HG02852 (cell line): ENCODE measurements at regions not wholly inside any gene's neighbourhood (a gene's known extent, or its start where the extent isn't known, plus 50 kb on each side); places are given as distances from the start of the nearest gene placed in this dataset.

Experiments used
- ATAC-seq: cut with Tn5 transposase; IDR thresholded peaks from one replicate; pipeline ENCODE4 v1.9.1; 2021; ENCODE audit warnings: mild to moderate bottlenecking, moderate library complexity; ENCODE audit not compliant: unreplicated experiment

DNA sequence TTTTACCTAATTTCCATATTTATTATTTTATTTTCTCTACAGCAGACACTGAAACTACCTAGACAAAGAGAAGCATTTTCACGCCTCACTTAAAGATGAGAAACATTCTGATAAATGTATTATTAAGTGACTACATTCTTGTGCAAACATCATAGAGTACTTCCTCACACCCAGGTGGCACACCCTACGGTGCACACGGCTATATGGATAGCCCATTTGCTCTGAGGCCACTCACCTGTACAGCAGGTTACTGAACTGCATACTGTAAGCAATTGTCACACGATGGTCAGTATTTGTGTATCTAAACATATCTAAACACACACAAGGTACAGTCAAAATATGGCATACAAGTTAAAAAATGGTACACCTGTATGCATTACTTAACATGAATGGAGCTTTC is 481.4 kb downstream of the CMPK2 start:
- ATAC-seq: no peak

DNA sequence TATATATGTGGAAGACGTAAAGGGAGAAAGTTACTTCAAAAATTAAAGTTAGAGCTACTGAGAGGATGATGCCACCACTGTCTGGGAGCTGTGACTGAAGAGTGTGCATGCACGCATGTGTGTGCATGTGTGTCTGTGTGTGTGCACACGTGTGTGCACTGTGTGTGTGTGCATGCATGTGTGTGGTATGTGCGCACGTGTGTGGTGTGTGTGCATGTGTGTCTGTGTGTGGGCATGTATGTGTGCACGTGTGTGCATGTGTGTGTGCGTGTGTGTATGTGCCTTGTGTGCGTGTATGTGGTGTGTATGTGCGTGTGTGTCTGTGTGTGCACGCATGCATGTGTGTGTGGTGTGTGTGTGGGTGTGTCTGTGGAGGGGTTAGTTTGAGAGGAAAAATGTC is 473.4 kb downstream of the CMPK2 start:
- no peak for ATAC-seq

DNA sequence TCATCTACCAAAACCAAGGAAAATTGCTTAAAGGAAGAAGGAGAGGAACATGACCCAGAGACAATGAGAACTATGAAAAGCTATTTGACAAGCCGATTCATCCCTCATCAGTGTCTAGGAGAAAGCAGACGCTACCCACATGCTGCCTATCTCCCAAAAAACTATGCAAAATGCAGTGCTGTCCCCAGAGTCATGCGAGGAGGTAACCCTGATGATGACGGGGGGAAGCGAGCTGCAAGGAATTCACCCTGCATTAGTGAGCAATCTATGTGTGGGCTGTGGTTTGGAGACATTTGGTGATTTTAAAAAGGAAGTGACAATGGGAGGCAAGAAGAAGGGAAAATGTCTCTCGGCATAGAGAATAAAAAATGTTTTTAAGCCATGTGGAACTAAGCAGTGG is 472.7 kb downstream of the CMPK2 start:
- no peak for ATAC-seq

DNA sequence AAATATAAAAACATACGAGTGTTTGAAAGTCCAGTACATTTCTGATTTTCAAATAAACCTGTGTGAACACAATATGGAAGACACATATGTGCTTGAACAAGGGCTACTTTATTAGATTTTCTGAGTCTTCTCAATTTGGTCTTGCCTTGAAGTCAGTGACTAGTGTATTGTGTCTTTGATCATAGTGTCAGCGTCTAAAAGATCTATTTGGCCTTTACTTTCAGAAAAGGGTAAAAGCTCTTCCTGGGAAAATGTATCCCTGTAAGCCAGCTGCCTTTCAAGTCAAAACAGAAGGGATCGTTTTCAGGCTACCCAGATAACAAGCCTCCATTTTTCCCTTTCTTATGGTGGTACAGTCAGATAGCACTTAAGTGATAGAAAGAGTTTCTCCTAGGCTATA is 471.9 kb downstream of the CMPK2 start:
- ATAC-seq: no peak

DNA sequence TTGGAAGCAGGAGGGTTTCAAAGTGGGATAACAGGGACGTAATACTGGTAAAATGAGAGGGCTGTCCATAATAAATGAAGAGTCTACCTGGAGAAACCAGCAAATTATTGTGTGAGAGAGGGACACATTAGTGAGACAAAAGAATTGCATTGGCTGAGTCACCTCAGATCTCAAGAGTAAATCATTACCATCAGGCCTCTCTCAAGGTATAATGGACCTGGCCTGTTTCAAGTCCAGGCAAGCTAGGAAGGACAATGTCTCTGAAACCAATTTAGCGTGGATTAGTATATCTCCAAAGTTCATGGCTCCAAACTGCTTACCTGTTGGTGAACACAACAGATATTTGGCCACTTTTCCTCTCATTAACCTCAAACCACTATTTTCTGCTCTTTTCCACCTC is 471.4 kb downstream of the CMPK2 start:
- no peak for ATAC-seq

DNA sequence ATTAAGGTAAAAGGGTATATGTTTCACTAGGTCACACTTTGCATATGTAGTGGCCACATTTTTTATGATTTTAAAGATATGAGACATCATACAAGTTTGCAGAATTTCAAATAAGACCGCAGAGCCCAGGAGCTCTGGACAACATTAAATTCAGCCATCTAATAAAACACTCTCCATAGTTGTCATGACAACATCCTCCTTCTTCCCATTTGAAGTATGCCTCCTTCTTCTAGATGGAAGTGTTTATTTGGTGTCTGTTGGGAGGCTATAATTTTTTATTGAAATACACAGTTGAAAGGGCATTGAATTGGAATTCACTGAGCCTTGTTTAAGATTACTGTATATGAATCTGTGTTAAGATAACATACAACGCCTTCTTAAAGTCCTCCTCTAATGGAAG is 467.3 kb downstream of the CMPK2 start:
- ATAC-seq: no peak

DNA sequence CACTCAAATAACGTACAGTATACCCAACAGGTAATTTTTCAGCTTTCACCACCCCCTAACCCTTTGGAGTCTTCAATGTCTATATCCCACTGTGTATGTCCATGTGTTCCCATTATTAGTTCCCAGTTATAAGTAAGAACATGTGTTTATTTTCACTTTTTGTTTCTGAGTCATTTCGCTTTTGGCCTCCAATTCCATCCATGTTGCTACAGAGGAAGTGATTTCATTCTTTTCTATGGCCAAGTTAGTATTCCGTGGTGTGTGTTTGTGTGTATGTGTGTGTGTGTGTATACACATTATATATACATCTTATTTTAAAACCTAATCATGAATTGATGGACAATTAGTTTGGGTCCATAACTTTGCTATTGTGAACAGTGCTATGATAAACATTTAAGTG is 464.4 kb downstream of the CMPK2 start:
- ATAC-seq: no peak

DNA sequence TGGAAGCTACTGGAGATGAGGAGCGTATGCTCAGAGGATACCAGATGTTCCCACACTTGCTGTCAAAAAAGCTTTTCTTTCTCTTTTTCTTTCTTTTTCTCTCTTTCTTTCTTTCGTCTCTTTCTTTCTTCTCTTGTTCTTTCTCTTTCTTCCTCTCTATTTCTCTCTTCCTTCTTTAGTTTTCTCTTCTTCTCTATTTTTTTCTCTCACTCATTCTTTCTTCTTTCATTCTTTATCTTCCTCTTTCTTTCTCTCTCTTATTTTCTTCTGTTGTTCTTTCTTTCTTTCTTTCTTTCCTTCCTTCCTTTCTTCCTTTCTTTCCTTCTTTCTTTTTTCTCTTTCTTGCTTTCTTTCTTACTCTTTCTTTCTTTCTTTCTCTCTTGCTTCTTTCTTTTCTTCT is 457.6 kb downstream of the CMPK2 start:
- no peak for ATAC-seq

DNA sequence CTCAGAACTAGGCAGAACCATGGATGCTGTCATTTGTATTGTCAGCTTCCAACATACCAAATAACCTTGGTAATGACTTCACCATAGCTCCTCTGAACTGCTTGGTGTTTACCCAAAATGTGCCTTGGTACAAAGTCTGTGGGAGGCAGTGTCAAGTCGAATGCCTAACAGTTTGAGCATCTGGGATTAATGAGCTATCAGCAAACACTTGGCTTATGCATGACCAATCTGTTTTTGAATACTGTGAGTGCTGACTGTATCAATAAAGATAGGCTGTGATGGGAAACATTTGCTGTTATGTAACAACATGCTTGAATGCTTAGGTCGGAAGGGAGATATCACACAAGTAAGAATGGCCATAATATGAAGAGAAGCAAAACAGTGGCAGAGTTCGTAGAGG is 455.4 kb downstream of the CMPK2 start:
- ATAC-seq: no peak

DNA sequence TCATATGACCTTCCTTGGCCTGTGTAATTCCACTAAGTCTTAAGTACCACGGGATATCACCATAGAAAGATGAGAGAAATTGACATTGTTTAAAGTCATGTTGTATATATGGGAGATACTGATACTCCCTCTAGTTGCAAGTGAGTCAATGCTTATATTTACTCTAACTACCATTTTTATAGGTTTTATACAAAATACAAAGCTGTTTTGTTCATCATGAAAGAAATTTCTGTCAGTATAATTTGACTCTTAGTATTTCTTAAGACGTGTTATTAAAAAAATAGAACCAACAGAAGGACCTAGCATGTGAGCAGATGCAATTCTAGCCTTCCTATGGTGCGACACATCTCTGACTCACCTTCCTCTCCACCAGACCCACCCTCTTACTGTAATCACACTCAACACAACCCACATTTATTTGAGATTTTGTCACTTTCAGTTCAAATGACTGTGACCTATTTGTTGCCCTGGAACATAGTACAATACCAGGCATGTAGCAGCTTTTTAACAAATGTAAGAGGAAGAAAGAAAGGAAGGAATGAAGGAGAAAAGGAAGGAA is 453.1 kb downstream of the CMPK2 start:
- no peak for ATAC-seq

DNA sequence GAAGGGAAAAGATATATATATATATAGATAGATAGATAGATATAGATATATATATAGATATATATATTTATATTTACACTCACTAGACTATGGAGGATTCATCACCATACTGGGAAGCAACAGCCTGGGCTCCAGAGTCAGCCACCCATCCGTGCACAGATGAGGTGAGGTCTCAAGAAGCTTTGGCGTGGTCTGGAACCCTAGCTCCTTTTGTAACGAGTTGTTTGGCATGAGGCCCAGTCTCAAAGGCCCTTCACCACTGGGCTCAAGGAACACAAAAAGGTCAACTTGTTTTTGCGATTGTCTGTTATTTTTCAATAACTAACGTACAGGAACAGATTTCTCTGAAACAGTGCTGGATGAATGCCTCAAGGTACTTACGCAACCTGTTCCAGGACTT is 448.7 kb downstream of the CMPK2 start:
- ATAC-seq: no peak

DNA sequence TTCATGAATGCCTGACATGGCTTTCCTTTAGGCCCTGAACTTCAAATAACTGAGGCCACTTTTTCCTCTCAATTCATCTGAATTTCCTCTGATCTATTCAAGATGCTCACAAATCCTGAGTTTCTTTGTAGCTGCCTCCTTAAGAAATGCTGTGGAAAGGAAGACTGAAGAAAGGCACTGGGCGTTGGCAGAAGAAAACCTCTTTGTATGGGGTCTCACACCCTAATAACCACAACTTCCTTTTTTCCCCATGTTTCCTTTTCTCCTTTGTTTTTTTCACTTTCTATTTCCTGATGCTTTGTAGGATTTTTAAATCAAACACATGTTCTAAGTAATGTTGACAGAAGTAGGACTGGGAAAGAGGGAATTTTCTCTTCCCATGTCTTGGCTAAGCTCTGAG is 447.4 kb downstream of the CMPK2 start:
- ATAC-seq: no peak

DNA sequence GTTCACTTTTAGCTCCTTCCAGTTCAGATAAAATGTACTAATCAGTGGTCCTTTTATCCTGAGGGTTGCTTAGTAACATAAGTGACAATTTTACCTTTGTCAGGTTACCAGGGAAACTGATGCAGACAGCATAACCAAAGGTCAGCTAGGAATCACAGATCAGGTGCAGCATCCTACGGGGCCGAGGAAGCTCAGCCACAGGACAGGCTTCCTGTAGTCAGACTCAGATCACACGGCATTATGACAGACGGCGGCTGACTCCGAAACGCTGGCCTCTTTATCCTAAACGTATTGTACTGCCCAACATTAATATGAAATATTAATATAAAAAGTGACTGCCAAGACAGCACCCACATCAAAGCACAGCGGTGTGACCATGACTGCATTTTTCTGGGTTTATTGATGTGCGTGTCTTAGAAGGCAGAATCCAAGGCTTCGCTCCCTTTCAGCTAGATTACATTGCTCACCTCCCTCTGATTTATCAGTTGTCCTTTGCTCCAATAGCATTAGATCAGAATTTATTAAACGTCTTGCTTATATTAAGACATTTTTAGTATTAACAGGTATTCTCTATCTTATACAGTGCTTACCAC is 444.5 kb downstream of the CMPK2 start:
- ATAC-seq: no peak

DNA sequence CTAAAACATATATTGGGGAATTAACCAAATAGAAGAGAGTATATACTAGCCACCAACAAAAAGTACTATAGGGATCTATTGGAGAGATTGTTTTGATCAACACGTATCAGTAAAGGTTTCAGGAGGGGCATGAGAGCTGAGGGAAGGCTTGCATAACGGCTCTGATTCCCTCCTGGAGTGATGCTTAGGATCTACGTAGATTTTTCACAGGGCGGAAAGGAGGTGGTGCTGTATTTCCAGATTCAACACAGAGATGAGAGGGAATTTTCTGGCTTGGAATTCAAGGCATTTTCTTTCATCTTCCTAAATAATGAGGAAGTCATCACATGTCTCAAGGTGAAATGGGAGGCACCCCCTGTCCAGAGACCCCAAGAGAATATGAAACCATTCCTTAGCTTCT is 443.8 kb downstream of the CMPK2 start:
- ATAC-seq: no peak

DNA sequence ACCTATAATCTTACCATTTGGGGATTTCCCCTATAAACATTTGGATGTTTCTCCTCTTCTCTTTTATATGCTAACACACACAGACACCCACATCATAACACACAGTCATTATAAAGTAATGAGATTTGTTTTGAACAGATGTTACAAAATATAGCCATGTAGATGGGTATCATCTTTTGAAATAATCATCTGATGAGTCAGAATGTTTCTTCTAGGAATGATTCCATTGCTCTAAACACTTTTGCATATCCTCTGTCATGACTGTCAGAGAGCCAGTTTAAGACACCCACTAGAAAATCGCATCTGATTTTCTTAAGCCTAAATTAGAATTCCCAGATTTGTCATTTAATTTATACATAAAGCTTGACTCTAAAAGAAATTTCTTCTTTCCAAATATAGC is 442.6 kb downstream of the CMPK2 start:
- ATAC-seq: peak; percentile 65

DNA sequence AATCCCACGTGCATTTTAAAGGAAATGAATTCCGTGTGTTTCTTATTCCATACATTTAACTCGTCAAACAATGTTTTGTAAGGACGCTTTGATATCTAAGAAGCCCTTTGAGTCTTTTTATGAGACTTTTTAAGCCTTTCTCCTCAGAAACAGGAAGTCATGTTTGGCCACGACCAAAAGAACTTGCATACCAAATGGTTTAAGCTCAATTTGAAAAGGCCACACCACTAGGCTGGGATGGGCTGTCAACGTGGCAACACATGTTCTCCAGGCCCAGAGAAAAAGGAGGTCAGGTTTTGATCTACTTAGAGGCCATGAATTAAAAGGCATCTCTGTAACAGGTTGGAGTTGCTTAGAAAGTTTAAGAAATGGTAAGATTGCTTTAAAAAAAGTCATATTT is 441.8 kb downstream of the CMPK2 start:
- no peak for ATAC-seq

DNA sequence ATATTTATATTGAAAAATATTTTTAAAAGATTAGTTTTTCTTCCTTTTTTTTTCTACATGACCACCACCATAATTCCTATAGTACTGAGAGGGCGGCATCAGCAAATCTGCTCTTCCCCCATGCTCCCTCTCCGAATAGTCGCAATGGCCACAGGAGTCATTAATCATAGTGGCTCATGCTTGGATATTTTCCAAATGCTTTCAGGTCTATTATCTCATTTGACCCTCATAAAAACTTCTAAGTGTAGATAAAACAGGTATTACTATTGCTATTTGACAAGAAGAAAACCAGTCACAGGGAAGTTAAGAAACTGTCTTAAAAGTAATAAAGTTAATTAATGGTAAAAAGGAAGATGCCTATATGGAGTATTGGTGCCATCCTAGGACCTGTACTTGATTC is 440.7 kb downstream of the CMPK2 start:
- ATAC-seq: no peak

DNA sequence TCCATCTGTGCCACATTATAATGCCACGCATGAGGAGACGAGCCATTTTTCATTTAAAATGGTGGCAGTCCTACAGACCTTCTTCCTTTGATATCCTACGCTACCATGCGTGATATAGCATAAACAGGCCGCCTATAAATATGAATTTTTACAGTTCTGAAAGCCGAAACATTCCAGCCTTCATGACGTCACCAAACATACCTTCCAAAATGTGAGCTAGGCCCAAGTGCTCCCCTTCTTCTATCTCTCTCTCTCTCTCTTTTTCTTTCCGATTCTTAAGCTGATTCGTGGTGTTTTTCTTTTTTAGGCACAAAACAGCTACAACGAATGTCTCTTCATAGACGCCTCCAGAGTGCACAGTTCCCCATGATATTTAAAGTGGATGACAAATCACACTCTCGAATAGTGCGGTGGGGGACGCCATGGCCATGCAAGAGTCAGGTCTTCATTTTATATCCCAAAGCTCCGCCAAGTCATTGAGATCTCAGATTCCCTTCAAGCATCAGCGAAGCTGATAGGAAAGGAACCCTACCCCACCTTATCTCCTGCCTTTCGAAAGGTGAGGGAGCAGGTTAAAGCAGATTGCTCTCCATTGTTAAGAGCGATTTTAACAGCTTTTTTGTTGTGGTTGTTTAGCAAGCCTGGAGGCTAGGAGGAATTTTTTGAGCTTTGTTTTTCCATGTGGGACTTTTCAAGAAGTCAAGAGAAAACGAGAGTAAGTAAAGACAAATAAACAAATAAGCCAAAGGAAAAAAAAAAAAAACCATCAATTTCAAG is 436.3 kb downstream of the CMPK2 start:
- no peak for ATAC-seq

DNA sequence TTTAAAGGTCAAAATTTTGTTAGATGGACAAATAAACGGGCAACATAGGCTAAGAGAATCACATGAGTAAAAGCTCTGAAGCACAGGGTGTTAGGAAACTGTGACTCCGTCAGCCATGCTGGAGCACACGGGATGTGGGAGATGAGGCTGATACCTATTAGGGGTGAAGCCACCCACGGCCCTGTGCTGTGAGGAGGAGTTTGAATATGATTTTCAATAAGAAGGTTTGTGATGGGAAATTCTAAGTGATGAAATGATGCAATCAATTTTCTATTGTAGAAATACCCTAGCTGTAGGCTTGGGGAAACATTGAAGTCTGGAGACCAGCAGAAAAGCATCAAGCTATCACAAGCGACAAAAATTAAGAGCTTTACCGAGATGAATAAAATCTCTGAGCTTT is 431.3 kb downstream of the CMPK2 start:
- ATAC-seq: no peak

DNA sequence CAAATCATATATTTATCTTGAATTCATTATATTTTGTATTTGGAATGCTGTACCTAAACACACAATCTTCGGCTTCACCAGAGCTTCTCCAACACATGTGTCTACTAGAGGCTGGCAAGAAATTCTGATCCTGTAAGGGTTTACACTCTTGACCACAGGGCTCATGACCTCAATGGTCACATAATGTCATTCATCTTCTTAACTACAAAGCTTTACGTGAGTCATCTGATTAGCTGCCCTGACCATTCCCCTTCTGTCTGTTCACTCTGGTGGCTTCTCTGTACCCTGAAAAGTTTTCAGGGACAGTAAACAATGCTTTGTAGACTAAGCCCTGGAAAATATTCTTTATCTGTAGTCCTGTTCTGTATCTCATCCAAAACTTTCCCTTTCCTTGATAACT is 423.9 kb downstream of the CMPK2 start:
- ATAC-seq: no peak

DNA sequence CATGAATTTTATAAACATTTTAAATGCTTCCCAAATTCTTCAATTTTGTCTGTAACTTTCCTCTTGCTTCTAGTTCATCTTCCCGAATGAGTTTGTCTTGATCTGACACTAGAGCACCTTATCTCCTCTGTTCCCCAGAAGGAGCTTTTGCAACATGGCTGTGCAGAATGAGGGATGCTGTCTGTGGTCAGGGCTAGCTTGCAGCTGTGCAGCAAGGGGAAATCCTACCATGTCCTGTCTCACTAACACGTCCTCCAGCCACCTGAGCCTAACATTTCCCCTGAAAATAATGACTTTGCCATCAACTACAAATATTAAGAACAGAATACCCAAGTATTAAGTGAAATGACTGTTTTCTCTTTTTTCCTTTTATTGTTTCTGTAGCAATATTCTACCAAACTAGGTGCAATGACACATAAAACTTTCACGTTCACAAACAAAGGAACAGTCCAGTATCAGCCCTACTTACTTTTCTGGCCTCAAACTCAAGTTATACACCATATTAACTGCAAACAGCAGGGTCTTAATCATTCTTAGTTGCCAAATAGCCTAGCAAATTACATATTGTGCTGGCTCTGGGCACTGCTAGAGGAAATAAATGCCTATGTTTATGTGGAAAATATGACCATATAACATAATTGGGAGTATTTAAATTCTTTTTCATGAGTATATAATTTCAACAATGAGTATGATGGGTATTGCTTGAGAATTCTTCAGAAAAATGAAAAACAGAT is 423.3 kb downstream of the CMPK2 start:
- peak; percentile 64 for ATAC-seq
